ENCODE measurements at regions not wholly inside any gene's neighbourhood (a gene's known extent, or its start where the extent isn't known, plus 50 kb on each side); places are given as distances from the start of the nearest gene placed in this dataset.

GRCh38 chr13:111881700-111882099 lies 185.2 kb upstream of the SOX1 start:
- no peak for TF ChIP-seq POLR2AphosphoS5 (IDR thresholded peaks at IDR 0.05)
- TF ChIP-seq POLR2A (IDR thresholded peaks at IDR 0.05) = no peak
